ENCODE measurements at regions not wholly inside any gene's neighbourhood (a gene's known extent, or its start where the extent isn't known, plus 50 kb on each side); places are given as distances from the start of the nearest gene placed in this dataset.

GRCh38 chr6:168232528-168232927 lies 87.0 kb downstream of the DACT2 start:
- no peak for DNase-seq (ENCODE audit: low spot score in 2 of 2)
- intact Hi-C loops (cut with DNase I; ENCODE audit: low total_unique reads): no loop called here
- Histone ChIP-seq H3K27ac (no peak overlapping the region), H3K27me3 (no peaks in the 10 kb centered on the region), H3K4me3 (no peak overlapping the region), H3K9me3 (no peaks in the 10 kb centered on the region), H3K4me1 (no peaks in the 10 kb centered on the region), H3K36me3 (no peaks in the 10 kb centered on the region)
- TF ChIP-seq POLR2AphosphoS5 (IDR thresholded peaks at IDR 0.05) (no peak), POLR2A (IDR thresholded peaks at IDR 0.05) (no peak), CTCF (IDR thresholded peaks at IDR 0.05) (no peak)

- intact Hi-C loops (cut with DNase I; ENCODE audit: low total_unique reads): no loop called here
- TF ChIP-seq CTCF (IDR thresholded peaks at IDR 0.05): no peak
- no peak overlapping the region for H3K4me3 ChIP-seq
- H3K27ac ChIP-seq: no peak overlapping the region
- H3K27me3 ChIP-seq: no peaks in the 10 kb centered on the region
- H3K9me3 ChIP-seq: no peaks in the 10 kb centered on the region
- DNase-seq (ENCODE audit: low spot score in 2 of 2): no peak
- no peaks in the 10 kb centered on the region for H3K36me3 ChIP-seq
- no peaks in the 10 kb centered on the region for H3K4me1 ChIP-seq
These were observed 87.5 kb downstream of the DACT2 start for GRCh38 chr6:168232062-168232461.

DNA sequence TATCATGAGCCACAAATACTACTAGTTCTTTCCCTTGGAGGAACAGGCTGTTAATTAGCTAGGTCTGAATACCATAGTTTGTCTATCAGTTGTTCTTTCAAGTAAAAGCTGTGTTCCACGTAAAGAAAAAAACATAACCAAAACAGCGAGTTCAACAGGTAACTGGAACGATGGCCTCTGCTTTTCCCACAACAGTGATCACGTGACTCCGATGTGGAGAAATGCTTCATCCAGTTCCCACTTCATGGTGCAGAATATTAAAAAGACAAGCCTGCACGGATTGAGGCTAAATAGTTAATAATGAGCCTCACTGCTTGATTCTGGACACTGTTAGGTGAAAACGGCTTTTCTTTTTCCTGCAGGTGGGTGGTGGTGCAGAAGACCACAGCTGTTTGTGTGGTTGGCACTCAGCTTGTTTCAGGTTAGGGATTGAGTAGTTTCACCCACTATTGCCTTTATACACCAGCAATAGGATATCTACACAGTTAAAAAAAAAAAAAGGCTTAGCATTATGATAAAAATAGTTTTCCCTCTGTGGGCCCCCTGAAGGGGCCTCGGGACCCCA lies 88.1 kb downstream of the DACT2 start:
- no peak for DNase-seq (ENCODE audit: low spot score in 2 of 2)
- H3K27me3 ChIP-seq: no peaks in the 10 kb centered on the region
- no peaks in the 10 kb centered on the region for H3K9me3 ChIP-seq
- no peak overlapping the region for H3K4me3 ChIP-seq
- no peaks in the 10 kb centered on the region for H3K36me3 ChIP-seq
- intact Hi-C loops (cut with DNase I; ENCODE audit: low total_unique reads): no loop called here
- no peak overlapping the region for H3K27ac ChIP-seq
- peaks cover 0 to 2% of the 10 kb centered on the region in 2 donors for H3K4me1 ChIP-seq
- no peak for TF ChIP-seq POLR2AphosphoS5 (IDR thresholded peaks at IDR 0.05)

GRCh38 chr6:168229368-168229752 lies 90.2 kb downstream of the DACT2 start:
- no peak overlapping the region for H3K4me3 ChIP-seq
- peaks cover 0 to 7% of the 10 kb centered on the region in 2 donors for H3K4me1 ChIP-seq
- intact Hi-C loops (cut with DNase I; ENCODE audit: low total_unique reads): no loop called here
- no peaks in the 10 kb centered on the region for H3K36me3 ChIP-seq
- no peak overlapping the region for H3K27ac ChIP-seq
- no peak for TF ChIP-seq CTCF (IDR thresholded peaks at IDR 0.05)
- TF ChIP-seq POLR2AphosphoS5 (IDR thresholded peaks at IDR 0.05): no peak
- no peak for TF ChIP-seq POLR2A (IDR thresholded peaks at IDR 0.05)
- no peaks in the 10 kb centered on the region for H3K9me3 ChIP-seq
- H3K27me3 ChIP-seq: no peaks in the 10 kb centered on the region
- DNase-seq (ENCODE audit: low spot score in 2 of 2): no peak

GRCh38 chr6:168228676-168229367 lies 90.8 kb downstream of the DACT2 start:
- Histone ChIP-seq H3K4me3 (no peak overlapping the region), H3K27me3 (no peaks in the 10 kb centered on the region), H3K9me3 (no peaks in the 10 kb centered on the region), H3K27ac (no peak overlapping the region), H3K36me3 (no peaks in the 10 kb centered on the region), H3K4me1 (peaks cover 0 to 7% of the 10 kb centered on the region in 2 donors)
- no peak for TF ChIP-seq CTCF (IDR thresholded peaks at IDR 0.05)
- no peak for TF ChIP-seq POLR2AphosphoS5 (IDR thresholded peaks at IDR 0.05)
- no peak for TF ChIP-seq POLR2A (IDR thresholded peaks at IDR 0.05)
- DNase-seq (ENCODE audit: low spot score in 2 of 2): no peak
- intact Hi-C loops (cut with DNase I; ENCODE audit: low total_unique reads): no loop called here
